ENCODE measurements at regions not wholly inside any gene's neighbourhood (a gene's known extent, or its start where the extent isn't known, plus 50 kb on each side); places are given as distances from the start of the nearest gene placed in this dataset.
"Not testable (repeated sequence)": the region's sequence is repeated elsewhere in the genome, so short reads cannot be mapped to it uniquely, and the experiment has no call there.

DNA sequence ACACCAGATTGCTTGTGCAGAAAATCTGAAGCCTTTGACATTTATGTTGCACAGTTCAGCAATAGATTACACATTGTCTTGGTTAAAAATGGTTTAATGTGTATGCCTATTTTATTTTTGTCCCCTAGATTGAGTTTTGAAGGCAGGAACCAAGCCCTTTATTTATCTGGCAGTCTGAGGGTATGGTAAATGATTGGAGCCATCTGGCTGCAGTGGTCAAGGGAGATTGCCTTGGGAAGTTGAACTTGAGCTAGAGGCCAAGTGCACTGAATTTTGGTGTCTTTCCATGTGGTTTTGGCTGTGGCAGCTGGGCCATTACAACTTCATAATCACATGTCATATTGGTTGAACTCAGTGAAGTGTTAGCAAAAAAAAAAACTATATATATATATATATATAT is 248.7 kb upstream of the C2CD4B start:
- DNase-seq: no peak

DNA sequence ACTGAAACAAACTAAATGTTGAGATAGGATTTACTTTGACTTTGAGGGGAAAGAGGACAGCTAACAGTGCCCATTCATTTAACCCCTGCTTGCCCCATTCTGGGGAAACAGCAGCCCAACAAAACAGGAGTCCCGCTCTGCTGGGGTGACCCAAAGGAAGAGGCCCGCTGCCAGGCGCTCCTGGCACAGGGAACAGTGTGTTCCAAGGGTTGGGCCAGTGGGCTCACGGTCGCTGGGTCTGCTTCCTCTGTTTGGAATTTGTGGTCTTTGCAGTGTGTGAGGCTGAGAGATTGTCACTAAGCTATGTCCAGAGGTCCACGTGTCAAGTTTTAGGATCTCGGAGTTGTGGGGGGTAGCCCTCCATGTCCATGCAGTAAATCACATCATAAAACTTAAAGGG is 250.4 kb upstream of the C2CD4B start:
- no peak for DNase-seq

DNA sequence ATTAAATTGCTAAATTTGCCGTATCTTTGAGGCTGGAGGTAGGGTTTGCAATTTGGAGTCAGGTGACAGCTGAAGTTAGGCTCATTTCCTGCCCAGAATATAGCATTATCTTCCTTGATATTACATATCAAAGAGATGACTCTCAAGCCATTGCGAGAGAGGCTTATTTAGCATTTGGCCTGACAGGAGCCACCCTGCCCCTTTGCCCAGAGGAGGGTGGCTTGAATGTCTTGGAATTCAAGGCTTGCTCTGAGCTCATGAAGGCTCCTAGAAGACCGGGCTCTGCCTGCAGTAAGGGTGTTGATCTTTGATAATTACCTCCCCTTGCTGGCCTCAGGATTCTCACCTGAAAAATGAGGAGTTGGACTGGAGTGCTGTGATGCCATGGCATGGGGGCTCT is 251.4 kb upstream of the C2CD4B start:
- DNase-seq: no peak

DNA sequence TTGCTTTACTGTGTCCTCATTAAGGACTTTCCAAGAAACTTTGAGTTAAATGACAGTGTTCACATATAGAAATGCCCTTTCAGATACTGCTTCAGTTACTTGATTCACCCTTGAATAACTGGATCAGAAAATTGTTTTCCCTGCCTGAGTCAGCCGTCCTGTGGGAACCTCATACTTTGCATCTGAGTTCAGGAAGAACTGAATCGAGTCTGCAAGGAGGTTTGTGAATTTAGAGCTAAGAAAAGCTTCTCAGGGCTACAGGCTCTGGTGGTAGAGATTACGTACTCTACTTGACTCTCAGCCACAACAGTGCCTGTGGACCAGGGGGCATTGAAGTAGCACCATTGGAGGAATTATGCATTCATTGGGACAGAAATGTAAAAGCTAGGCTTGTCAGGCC is 252.4 kb upstream of the C2CD4B start:
- DNase-seq: no peak

DNA sequence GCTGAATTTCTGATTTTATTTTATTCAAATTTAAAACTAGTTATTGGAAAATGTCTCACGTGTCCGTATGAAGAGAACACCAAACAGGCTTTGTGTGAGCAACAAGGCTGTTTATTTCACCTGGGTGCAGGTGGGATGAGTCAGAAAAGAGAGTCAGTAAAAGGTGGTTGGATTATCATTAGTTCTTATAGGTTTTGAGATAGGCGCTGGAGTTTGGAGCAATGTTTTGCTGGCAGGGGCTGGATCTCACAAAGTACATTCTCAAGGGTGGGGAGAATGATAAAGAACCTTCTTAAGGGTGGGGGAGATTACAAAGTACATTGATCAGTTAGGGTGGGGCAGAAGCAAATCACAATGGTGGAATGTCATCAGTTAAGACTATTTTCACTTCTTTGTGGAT is 253.4 kb upstream of the C2CD4B start:
- not testable (repeated sequence) for DNase-seq

DNA sequence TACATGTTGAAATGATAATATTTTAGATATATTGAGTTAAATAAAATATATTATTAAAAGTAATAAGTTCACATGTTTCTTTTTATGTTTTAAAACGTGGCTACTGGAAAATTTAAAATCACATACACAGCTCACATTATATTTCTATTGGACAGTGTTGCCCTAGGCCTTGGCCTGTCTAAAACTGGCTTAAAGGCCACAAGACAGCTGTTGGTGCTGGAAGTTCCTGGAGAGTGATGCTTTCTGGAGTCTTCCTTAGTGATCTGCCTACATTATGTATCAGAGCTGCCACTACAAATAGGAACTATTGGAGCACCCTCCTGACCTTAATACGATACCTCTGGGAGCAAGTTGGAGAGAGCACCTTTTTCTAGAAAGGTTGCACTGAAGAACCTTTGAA is 254.1 kb upstream of the C2CD4B start:
- DNase-seq: no peak

DNA sequence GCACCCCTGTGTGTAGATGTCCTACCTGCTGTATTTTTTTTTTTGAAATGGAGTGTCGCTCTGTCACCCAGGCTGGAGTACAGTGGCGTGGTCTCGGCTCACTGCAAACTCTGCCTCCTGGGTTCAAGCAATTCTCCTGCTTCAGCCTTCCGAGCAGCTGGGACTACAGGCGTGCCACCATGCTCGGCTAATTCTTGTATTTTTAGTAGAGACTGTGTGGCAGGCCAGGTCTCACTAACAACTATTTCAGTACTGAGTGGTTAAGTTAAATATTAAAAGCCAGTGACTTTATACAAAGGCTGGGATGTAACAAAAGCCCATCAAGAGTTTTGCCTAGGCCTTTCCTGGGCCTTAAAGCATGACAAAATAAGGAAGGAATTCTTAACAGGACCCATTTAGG is 255.3 kb upstream of the C2CD4B start:
- not testable (repeated sequence) for DNase-seq

DNA sequence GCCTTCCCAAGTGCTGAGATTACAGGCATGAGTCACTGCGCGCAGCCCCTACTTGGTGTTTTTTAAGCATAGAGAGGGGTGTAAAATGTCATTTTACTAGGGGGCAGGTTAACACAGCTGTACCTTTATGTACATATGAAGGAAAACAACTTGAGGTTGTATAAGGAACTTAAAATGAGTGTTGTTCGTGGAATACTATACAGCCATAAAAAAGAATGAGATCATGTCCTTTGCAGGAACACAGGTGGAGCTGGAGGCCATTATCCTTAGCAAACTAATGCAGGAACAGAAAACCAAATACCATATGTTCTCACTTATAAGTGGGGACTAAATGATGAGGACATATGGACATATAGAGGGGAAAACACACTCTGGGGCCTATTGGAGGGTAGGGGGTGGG is 256.2 kb upstream of the C2CD4B start:
- no peak for DNase-seq

DNA sequence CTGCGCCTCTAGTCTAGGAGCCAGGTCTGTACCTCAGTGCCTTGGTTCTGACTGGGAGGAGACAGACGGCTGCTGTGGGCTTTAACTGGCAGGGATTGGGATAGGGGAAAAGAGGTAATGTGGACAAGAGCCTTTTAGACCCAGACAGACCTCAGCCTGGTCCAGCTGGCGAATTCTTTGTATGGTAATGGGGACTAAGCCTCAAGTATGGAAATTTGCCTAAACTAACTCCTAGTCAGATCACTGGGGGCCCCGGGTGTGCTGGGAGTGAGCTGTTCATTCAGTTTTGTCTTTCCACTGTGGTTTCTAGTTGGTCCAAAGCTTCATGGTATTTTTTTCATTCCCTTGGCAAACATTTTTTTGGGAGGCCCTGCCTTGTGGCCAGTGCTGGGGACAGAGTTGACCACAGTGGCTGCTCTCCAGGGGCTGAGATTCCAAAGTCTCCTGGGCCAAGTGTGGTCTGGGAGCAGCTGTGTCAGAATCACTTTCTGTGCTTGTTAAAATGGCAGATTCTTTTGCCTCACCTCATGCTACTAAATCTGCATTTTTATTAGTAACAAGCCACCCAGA is 261.4 kb upstream of the C2CD4B start:
- no peak for DNase-seq

DNA sequence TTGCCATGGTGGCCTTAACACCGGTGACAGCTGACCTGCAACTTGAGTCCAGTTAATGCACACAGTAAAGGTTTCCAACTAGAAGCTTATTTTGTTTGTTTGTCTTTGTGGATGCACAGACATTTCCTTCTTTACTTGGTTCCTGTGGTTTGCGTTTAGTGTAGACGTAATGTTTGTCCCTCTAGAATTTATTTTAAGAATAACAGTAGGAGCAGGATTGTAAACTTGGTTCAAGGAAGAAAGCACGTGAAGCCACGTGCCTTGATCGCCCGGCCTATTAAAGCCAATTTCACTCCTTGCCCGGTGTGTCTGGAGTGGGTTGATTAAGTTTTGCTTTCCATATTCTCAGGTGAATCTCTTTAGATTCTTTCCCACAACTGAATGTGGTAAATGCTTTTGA is 263.2 kb upstream of the C2CD4B start:
- no peak for DNase-seq

DNA sequence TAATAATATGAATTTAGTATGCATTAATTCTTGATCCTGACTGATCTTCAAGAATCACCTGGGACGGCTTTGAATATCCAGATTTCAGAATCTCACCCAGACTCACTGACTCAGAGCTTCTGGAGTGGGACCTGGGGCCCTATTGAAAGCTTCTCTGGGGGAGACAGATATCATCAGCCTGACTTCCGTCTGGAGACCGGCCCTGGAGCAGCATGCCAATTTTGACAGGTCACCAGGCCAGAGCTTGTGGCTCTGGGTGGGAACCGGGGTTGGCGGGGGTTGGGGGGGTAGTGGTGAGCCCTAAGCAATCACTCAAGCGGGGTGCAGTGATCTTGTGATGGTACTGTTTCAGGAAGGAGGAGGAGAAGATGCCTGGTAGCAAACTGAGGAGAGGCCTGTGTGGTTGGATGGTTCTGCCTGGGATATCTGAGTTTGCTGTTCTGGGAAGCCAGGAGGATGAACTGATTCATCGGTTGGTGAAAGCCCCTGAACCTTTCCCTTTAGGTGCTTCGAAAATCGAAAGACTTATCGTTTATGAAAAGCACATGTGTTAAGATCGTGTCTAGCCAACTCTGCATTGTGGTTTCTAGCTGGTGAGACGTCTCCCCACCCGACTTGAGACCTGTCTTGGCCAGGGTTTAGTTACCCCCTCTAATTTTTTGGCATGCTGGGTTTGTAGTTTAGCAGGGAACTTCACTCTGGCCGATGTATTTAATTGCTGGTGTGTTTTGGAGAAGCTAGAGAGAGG is 263.9 kb upstream of the C2CD4B start:
- no peak for DNase-seq

DNA sequence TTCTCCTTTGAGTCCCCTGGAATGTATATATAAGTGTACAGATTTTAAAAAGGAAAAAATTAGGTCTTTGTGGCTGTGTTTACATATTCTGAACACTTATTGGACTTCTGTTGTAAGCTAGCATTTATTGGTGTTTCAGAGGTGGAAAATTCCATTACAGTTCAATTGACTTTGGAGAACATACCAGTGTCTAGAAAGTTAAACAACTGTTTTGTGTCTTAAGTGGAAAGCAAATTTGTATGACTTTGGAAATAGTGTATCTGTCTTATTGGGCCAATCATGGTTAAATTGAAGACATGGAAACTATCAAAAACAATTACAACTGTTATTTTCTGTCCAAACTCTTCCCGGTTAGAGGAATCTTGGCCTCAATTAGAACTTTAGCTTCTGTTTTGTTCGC is 265.0 kb upstream of the C2CD4B start:
- no peak for DNase-seq

DNA sequence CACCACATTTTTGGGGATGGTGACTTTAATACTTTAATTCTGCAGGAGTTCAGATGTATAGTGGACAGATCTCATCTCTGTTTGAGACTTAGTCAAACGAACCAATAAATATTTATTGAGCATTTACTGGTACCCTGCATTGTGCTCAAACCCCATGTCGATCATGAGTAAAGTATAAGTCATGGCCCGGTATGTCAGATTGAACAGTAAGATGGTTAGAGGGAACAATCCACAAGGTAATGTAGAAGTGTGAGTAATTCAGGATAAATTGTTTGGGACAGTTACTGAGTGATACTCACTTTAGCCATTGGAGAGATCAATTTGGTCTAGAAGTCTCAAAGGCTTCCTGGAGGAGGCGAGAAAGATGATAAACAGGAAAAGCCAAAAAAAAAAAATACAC is 265.5 kb upstream of the C2CD4B start:
- DNase-seq: no peak

DNA sequence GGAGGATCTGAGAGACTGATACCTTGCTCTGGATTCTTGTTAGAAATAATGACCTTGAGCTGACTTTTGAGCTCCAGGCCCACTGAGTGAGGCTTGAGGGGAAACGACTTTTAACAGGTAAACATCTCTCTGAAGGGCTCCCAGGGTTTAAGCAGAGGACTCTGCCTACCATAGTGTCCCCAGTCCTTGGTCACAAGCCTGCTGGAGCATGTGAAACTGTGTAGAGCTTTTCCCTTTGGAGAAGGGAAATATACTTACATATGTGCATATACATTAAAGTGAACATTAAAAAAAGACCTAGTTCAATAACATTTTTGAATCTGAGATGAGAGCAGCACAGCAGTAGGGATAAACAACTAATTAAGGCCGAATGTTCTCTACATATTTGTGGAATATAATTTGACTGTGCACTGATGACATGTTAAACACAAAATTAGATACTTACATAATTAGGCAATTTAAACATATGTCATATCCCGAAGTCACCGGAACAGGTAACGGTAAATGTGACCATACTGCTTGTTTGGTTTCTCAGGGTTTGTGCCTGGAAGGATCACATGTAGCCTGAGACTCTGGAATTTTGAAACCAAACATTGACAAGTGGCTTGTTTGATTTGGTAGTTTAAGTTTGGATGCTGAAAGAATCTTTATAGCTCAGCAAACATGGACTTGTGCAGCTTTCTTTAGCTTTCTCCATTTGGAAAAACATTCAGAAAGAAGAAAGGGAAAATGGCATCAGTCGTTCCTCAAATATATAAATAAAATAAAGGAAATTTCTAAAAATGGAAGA is 266.1 kb upstream of the C2CD4B start:
- no peak for DNase-seq

DNA sequence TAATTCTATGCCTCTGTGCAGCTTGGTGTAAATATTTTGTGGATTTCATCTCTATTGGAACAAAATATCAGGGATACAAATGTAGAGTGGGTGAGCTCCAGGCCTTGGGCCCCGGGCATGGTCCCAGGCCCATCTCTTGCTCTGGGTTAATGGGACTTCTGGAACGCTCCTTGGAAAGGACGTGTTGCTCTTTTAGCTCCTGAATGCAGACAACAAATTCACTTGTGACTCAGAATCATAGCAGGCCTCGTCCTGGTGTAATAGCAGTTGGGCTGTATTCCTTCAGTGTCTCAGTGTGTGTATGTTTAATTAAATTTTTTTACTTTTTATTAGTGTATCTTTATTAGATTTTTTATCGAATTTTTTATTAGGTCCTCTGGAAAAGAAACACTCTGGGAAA is 266.7 kb upstream of the C2CD4B start:
- DNase-seq: no peak

DNA sequence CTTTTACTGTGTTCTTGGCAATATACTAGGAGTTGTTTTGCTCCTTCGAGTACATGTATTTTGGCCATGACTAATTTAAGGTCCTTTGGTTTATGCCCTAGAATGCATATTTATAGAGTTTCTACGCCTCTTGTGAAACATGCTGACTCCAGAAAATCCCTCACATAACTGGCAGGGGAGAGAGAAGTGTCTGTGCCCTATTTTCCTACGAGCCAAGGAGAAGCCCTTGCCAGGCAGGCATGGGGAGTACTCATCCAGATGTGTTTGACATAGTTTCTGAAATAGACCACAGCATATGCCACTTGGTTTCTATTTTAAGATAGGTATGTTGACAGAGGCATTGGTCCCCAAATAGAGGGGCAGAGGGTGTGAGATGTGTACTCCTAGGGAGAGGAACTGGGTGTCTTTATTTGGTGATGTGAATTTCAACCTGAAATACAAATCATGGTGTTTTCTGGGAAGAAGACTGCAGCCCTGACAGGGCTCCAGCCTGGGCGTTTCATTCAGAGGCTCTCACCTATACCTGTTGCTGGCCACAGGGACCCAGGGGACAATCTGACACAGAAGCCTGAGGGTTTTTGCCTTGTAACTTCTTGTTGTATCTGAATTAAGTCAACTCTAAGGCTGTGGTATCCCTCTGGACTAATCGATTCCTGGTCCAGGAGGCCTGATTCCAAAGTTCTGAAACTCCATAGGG is 267.8 kb upstream of the C2CD4B start:
- no peak for DNase-seq

DNA sequence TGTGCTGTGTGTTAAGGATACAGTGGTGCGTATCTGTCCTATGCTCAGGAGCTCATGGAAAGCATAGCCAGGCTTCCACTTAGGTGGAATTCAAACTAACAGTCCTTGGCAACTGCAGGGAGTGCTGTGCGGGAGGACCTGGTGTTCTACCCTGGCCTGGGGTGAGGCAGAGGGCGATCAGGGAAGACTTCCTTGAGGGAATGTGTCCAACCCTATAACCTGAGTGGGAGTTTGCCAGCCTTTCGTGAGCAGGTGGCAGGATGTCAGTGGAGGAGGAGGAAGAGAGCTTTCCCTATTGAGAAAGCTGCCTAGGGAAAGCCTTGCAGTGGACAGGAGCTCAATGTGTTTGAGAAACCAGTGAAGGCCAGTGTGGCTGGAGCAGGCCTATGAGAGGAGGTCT is 271.1 kb upstream of the C2CD4B start:
- DNase-seq: no peak

DNA sequence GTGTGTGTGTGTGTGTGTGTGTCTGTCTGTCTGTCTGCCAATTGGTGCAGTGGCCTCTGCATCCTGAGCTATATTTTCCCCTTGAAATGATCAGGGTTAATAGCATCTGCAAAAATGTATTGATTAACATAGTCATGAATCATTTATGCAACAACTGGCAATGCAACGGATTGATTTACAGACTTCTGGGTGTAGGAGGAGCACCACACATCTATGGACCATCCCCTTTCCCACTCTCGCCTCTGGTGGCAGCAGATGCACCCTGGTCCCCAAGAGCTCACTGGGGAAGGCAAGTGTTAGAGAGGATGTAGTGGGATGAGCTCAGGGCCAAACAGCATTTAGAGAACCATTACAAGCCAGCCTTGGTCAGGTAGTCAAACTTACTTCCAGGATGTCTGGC is 272.7 kb upstream of the C2CD4B start:
- DNase-seq: no peak

DNA sequence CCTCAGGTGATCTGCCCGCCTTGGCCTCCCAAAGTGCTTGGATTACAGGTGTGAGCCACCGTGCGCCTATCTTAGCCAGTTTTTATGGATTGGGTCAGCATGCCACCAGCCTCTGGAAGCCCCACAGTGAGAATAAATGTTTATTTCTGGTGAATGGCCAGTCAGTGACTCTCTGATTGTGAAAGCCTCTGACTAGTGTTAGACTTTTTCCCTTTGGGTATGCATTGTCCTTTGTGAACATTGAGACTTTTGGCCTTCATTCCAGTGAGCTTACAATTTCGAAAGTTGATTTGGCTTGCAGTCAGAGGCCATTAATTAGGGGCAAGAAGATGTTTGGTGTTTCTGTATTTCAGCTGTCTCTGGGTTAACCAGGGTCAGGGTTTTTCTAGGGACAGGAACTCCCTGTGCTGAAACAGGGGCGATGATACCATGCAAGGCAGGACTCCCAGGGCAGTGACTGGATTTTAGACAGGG is 274.5 kb upstream of the C2CD4B start:
- DNase-seq: no peak

DNA sequence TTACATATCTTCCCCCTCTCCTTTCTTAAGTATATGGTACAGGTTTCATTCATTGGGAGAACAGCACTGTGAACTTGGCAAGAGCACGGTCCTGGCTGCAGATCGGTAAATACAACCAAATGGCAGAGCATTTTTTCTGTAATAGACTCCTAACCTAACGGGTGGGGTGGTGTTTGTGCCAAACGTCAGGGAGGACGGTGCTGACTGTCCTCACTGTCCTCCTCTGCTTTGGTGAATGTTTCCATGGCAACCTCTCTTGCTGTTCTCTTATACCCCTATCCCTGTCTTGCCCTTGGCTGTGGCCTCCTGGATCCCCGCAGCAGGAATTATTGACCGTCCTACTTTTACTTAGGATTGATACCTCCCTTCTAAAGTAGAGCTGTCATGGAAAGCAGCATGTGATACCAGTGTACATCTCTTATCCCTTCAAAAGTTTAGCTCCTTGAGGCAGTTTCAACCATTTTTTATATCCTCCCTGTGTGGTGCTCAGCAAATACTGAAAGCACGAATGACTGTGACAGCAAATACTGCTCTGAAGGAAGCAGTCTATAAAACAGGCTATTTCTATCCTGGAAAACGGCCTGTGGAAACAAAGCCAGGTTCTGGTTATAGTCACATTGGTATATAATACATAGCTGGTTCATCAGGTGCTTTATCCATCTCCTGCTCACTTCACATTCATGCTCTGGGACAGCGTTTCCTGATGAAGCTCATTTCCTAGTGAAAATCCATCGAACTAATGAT is 275.4 kb upstream of the C2CD4B start:
- no peak for DNase-seq

DNA sequence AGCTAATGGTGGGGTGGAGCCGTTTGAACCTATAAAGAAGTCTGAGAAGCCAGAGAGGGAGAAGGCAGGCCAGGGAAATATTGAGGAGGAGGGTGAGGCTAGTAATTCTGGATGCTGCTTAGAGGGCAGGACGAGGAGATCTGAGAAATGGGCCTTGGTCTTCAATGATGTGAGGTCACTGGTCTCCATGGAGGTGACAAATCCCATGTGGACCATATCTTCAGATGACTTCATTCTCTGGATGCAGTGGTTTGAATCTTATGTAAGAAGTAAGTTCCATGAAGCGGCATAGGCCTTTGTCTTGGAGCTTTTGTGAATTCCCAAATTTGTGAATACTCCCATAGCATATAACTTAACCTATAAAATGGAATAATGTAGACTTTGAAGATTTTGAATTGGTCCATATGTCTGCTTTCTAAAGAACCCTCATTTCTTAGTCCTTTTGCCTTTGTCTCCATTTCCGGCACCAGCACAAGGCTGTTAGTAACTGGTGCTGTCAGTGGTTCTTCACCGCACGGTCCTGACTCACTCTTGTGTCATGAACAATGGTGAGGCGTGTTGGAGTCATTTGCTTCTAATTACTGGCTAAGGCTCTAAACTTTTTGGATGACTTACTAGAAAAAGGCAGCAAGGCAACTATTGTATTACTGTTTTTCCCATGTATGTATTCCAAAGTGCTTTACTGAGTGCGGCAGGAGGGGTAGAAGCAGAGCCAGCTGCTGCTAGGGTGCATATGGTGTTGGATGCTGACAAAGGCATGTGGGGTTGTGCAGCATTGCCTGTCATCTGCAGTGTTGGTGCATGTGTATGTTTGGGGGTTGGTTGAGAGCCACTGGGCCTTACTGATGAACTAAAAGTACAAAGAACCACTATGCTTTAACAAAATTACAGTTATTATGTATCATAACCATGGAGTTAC is 279.3 kb upstream of the C2CD4B start:
- DNase-seq: no peak

DNA sequence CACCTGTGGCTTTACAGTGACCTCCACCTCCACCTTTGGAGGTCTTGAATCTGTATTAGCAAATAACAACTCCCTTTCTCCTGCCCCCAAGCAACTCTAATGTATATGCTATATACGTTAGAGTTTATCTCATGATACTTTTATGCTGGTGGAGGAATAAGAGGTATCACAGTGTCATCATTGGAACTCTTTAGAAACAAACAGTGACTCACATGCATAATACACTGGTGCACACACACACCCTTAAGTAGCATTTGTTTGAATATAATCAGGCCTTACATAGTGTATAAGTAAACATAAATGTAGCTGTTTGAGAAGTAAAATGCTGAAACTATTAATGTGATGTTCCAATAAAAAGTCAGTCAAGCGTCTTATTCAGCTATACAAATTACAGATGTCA is 280.2 kb upstream of the C2CD4B start:
- no peak for DNase-seq
